RWPE1 (cell line): ENCODE measurements at regions not wholly inside any gene's neighbourhood (a gene's known extent, or its start where the extent isn't known, plus 50 kb on each side); places are given as distances from the start of the nearest gene placed in this dataset.

ENCODE experiments used
- CTCF ChIA-PET: fragments of 350-600 bp; sonication (Branson Sonifier 250); formaldehyde crosslinking; extraction: SDS; loops from one replicate; lab custom pipeline; 2021; lab: Yijun Ruan, JAX
- POLR2A ChIA-PET: fragments of 400-600 bp; formaldehyde crosslinking; extraction: SDS; loops from one replicate; lab custom pipeline; 2020; ENCODE audit warnings: antibody characterized with exemption; ENCODE audit not compliant: low non-redundant PET; lab: Yijun Ruan, JAX
- DNase-seq: peaks from one replicate; pipeline ENCODE4 v3.0.0; 2012; ENCODE audit warnings: low spot score
- H3K27ac ChIP-seq: fragments of 450-650 bp; 2 replicates; pipeline ENCODE4 v1.5.1; 2017
- CTCF ChIP-seq: fragments of 450-650 bp; conservative IDR thresholded peaks from 2 replicates; pipeline ENCODE4 v1.5.1; 2017; ENCODE audit warnings: low read depth, mild to moderate bottlenecking

DNA sequence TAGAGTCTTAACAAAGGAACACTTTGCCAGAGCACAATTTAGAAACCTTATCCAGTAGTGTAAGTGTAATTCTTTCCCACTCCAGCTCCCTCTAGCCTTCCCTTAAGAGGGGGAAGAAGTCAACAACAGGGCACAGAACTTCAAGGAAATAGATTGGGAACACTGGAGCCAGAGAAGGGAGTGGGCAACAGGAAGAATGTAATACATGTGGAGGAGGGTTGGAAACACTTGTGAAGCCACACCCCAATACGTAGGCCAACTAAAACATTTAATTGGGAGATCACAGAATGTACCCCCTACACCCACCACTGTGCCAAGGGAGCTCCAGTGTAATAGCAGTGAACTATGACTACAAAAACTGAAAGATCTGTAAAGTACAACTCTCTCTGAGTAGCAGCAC, 735.7 kb upstream of the HS3ST5 start:
- TF ChIP-seq CTCF: no peak
- CTCF ChIA-PET: interaction anchor here (0.6 kb wide), 1 partner anchor 700 kb away, joined by 3 read pairs; no protein-coding TSS in a partner anchor
- DNase-seq: no peak
- no peak overlapping the region for H3K27ac ChIP-seq
- POLR2A ChIA-PET: no interaction called here

DNA sequence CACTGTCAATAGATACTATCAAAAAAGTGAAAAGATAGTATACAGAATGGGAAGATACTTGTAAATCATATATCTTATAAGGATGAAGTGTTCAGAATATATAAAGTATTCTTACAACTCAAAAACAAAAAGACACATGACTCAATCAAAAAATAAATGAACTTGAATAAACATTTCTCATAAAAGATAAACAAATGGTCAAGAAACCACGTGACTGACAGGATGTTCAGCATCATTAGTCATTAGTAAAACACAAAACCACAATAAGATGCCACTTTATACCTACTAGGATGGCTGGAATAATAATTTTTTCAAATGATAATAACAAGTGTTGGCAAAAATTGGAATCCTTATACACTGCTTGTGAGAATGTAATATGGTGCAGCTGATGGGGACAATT, 729.1 kb upstream of the HS3ST5 start:
- CTCF ChIA-PET: no interaction called here
- POLR2A ChIA-PET: no interaction called here
- TF ChIP-seq CTCF: no peak
- DNase-seq: no peak
- no peak overlapping the region for H3K27ac ChIP-seq

- no peak for TF ChIP-seq CTCF
- no peak overlapping the region for H3K27ac ChIP-seq
- no peak for DNase-seq
- ChIA-PET POLR2A (no interaction called here), CTCF (interaction anchor here (0.6 kb wide), 1 partner anchor 180 kb away, joined by 3 read pairs; no protein-coding TSS in a partner anchor)
Observed at GRCh38 chr6:115067690-115068447, 725.0 kb upstream of the HS3ST5 start.

GRCh38 chr6:115064680-115065079, 721.9 kb upstream of the HS3ST5 start:
- no peak for DNase-seq
- no peak for TF ChIP-seq CTCF
- H3K27ac ChIP-seq: no peak overlapping the region
- ChIA-PET CTCF (no interaction called here), POLR2A (no interaction called here)

DNA sequence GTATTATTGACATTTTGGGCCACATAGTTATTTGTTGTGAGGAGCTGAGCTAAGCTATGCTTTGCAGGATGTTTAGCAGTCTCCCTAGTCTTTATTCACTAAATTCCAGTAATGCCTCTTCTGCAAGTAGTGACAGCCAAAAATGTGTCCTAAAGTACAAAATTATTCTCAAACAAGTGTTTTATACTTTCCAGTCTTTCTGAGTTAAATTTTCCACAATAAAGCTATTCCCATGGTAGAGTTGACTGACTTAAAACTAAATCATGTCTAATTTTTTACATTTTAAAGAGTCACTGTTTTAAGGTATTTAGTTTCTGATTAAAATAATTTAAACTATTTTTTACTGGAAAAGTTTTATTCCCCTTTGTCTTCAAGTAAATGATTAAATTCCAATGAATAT, 717.8 kb upstream of the HS3ST5 start:
- DNase-seq: no peak
- TF ChIP-seq CTCF: no peak
- CTCF ChIA-PET: no interaction called here
- POLR2A ChIA-PET: no interaction called here
- H3K27ac ChIP-seq: no peak overlapping the region

DNA sequence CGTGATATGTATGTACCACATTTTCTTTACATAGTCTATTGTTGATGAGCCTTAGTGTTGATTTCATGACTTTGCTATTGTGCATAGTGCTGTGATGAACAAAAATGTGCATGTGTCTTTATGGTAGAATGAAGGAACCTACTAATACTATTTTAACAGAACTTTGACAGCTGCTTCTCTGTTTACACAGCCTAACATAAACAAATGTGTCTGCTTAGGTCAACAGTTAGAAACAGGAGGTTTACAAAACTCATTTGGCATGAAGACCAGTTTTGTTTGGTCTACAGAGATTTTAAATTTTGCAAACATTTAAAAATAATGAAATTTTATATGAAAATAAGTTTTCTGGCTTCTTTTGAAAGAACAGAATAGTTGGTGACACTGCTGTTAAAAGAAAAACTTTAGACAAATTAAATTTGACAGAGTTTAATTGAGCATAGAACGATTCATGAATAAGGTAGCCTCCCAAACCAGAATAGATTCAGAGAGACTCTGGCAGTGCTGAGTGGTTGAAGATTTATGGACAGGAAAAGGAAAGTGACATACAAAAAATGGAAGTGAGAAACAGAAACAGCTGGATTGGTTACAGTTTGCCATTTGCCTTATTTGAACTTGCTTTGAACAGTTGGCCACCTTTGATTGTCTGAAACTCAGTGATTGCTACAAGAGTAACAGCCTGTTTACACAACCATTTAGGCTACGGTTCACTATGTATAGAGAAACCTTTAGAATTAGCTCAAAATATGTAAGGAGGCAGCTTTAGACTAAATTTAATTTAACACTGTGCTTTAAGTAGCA, 715.8 kb upstream of the HS3ST5 start:
- no peak for DNase-seq
- CTCF ChIA-PET: no interaction called here
- TF ChIP-seq CTCF: no peak
- no peak overlapping the region for H3K27ac ChIP-seq
- POLR2A ChIA-PET: no interaction called here
